HepG2 (cell line): ENCODE measurements at regions not wholly inside any gene's neighbourhood (a gene's known extent, or its start where the extent isn't known, plus 50 kb on each side); places are given as distances from the start of the nearest gene placed in this dataset.

Experiments used
- PREB ChIP-seq: sonication (generic); formaldehyde crosslinking; IDR thresholded peaks from 2 replicates; pipeline ENCODE4 v1.4.0; 2020; ENCODE audit warnings: missing genetic modification reagents
- ZNF263 ChIP-seq: sonication (generic); formaldehyde crosslinking; IDR thresholded peaks from 2 replicates; pipeline ENCODE4 v1.4.0; 2020; ENCODE audit warnings: missing genetic modification reagents

GRCh38 chr13:21924958-21925357, 254.1 kb downstream of the FGF9 start:
- no peak for TF ChIP-seq ZNF263
- TF ChIP-seq PREB (CRISPR knock-in tag), result no peak
